H9 (cell line): ENCODE measurements at regions not wholly inside any gene's neighbourhood (a gene's known extent, or its start where the extent isn't known, plus 50 kb on each side); places are given as distances from the start of the nearest gene placed in this dataset.

Experiments used
- DNase-seq: peaks from one replicate; pipeline ENCODE4 v3.0.0-alpha.2; 2017
- H2AFZ ChIP-seq: one replicate; pipeline ENCODE4 v1.6.1; 2013; ENCODE audit warnings: mild to moderate bottlenecking, low read length, control low read depth, moderate library complexity
- H2AK5ac ChIP-seq: 2 replicates; pipeline ENCODE4 v1.6.1; 2013; ENCODE audit warnings: low read length, control low read depth, mixed read lengths; ENCODE audit not compliant: insufficient read length
- H2BK120ac ChIP-seq: one replicate; pipeline ENCODE4 v1.6.1; 2013; ENCODE audit warnings: low read depth, mild to moderate bottlenecking, low read length, control low read depth, inconsistent platforms; ENCODE audit not compliant: poor library complexity, severe bottlenecking
- H2BK12ac ChIP-seq: 2 replicates; pipeline ENCODE4 v1.6.1; 2013; ENCODE audit warnings: low read length, control low read depth, mixed read lengths, low read depth; ENCODE audit not compliant: insufficient read length
- H2BK15ac ChIP-seq: 2 replicates; pipeline ENCODE4 v1.6.1; 2013; ENCODE audit warnings: low read depth, low read length, control low read depth
- H2BK20ac ChIP-seq: one replicate; pipeline ENCODE4 v1.6.1; 2013; ENCODE audit warnings: low read depth, mild to moderate bottlenecking, low read length, control low read depth, inconsistent platforms; ENCODE audit not compliant: poor library complexity, severe bottlenecking
- H2BK5ac ChIP-seq: 2 replicates; pipeline ENCODE4 v1.6.1; 2013; ENCODE audit warnings: low read length, control low read depth, mixed read lengths; ENCODE audit not compliant: insufficient read length
- H3K14ac ChIP-seq: 2 replicates; pipeline ENCODE4 v1.6.1; 2013; ENCODE audit warnings: low read length, control low read depth; ENCODE audit not compliant: insufficient read depth
- H3K18ac ChIP-seq: 2 replicates; pipeline ENCODE4 v1.6.1; 2013; ENCODE audit warnings: low read depth, mild to moderate bottlenecking, mixed read lengths, low read length, control low read depth; ENCODE audit not compliant: insufficient read length
- H3K23ac ChIP-seq: 2 replicates; pipeline ENCODE4 v1.6.1; 2013; ENCODE audit warnings: low read length, control low read depth, mixed read lengths, low read depth; ENCODE audit not compliant: insufficient read length
- H3K23me2 ChIP-seq: 2 replicates; pipeline ENCODE4 v1.6.1; 2013; ENCODE audit warnings: low read depth, mild to moderate bottlenecking, mixed read lengths, low read length, control low read depth; ENCODE audit not compliant: insufficient read length, poor library complexity, severe bottlenecking
- H3K27ac ChIP-seq: 2 replicates; pipeline ENCODE4 v1.5.1; 2013; ENCODE audit warnings: low read length, control low read depth, mixed read lengths, low read depth; ENCODE audit not compliant: insufficient read length
- H3K27me3 ChIP-seq: 2 replicates; pipeline ENCODE4 v1.6.1; 2013; ENCODE audit warnings: low read length, control low read depth, inconsistent platforms; ENCODE audit not compliant: insufficient read depth
- H3K4ac ChIP-seq: 2 replicates; pipeline ENCODE4 v1.6.1; 2013; ENCODE audit warnings: low read depth, mild to moderate bottlenecking, control low read depth, inconsistent platforms, low read length, moderate library complexity
- H3K4me1 ChIP-seq: 2 replicates; pipeline ENCODE4 v1.6.1; 2013; ENCODE audit warnings: low read length, control low read depth, inconsistent platforms; ENCODE audit not compliant: insufficient read depth
- H3K4me2 ChIP-seq: 2 replicates; pipeline ENCODE4 v1.6.1; 2013; ENCODE audit warnings: low read length, control low read depth, mixed read lengths; ENCODE audit not compliant: insufficient read length, insufficient read depth
- H3K56ac ChIP-seq: 2 replicates; pipeline ENCODE4 v1.6.1; 2013; ENCODE audit warnings: low read depth, mild to moderate bottlenecking, mixed read lengths, low read length, control low read depth; ENCODE audit not compliant: insufficient read length
- H3K79me1 ChIP-seq: 2 replicates; pipeline ENCODE4 v1.6.1; 2013; ENCODE audit warnings: low read depth, mild to moderate bottlenecking, moderate library complexity, low read length, control low read depth, inconsistent platforms; ENCODE audit not compliant: insufficient read depth, poor library complexity, severe bottlenecking
- H3K79me2 ChIP-seq: 2 replicates; pipeline ENCODE4 v1.6.1; 2013; ENCODE audit warnings: low read length, control low read depth, inconsistent platforms; ENCODE audit not compliant: insufficient read depth
- H3K9ac ChIP-seq: 2 replicates; pipeline ENCODE4 v1.6.1; 2013; ENCODE audit warnings: low read length, control low read depth, mixed read lengths; ENCODE audit not compliant: insufficient read length; ENCODE audit errors: extremely low read depth
- H3K9me3 ChIP-seq: one replicate; pipeline ENCODE4 v1.6.1; 2013; ENCODE audit warnings: low read depth, low read length, inconsistent platforms; ENCODE audit not compliant: control insufficient read depth
- H3T11ph ChIP-seq: one replicate; pipeline ENCODE4 v1.6.1; 2013; ENCODE audit warnings: mild to moderate bottlenecking, low read length, control low read depth, inconsistent platforms
- H4K20me1 ChIP-seq: one replicate; pipeline ENCODE4 v1.6.1; 2013; ENCODE audit not compliant: control insufficient read depth, insufficient read length, insufficient read depth
- H4K5ac ChIP-seq: 2 replicates; pipeline ENCODE4 v1.6.1; 2013; ENCODE audit warnings: low read depth, mild to moderate bottlenecking, mixed read lengths, low read length, control low read depth; ENCODE audit not compliant: insufficient read length
- H4K8ac ChIP-seq: replicated peaks from 2 replicates; pipeline ENCODE4 v1.6.1; 2013; ENCODE audit warnings: low read length, control low read depth, mixed read lengths, low read depth; ENCODE audit not compliant: insufficient read length
- H4K91ac ChIP-seq: 2 replicates; pipeline ENCODE4 v1.6.1; 2013; ENCODE audit warnings: low read depth, mild to moderate bottlenecking, moderate library complexity, mixed read lengths, low read length, control low read depth; ENCODE audit not compliant: insufficient read length
- H3K27ac Mint-ChIP-seq, 3 experiments: 2 replicates in 2 of 3; 3 replicates in 1 of 3; pipeline ENCODE4 v1.8.0; 2020 to 2021; ENCODE audit warnings: mixed read lengths in 3 of 3, mild to moderate bottlenecking in 1 of 3, moderate library complexity in 1 of 3
- H3K27me3 Mint-ChIP-seq: 2 replicates; pipeline ENCODE4 v1.8.0; 2021; ENCODE audit warnings: low read depth, mild to moderate bottlenecking, moderate library complexity, mixed read lengths
- H3K36me3 Mint-ChIP-seq, 3 experiments: 2 replicates in 2 of 3; 3 replicates in 1 of 3; pipeline ENCODE4 v1.8.0; 2020 to 2021; ENCODE audit warnings: low read depth in 3 of 3, mixed read lengths in 3 of 3; ENCODE audit not compliant: insufficient read depth in 1 of 3
- H3K4me1 Mint-ChIP-seq, 2 experiments: 2 replicates each; pipeline ENCODE4 v1.8.0; 2020; ENCODE audit warnings: mixed read lengths in 2 of 2
- H3K4me3 Mint-ChIP-seq, 2 experiments: 2 replicates in 1 of 2; 3 replicates in 1 of 2; pipeline ENCODE4 v1.8.0; 2020 to 2021; ENCODE audit warnings: mild to moderate bottlenecking in 2 of 2, mixed read lengths in 2 of 2, moderate library complexity in 1 of 2
- H3K9me3 Mint-ChIP-seq, 2 experiments: 2 replicates in 1 of 2; 3 replicates in 1 of 2; pipeline ENCODE4 v1.8.0; 2020; ENCODE audit warnings: mild to moderate bottlenecking in 2 of 2, mixed read lengths in 2 of 2, moderate library complexity in 1 of 2
- CTCF ChIP-seq: fragments of 200-600 bp; sonication (generic); conservative IDR thresholded peaks from 3 replicates; pipeline ENCODE4 v1.8.0; 2021; ENCODE audit warnings: antibody characterized with exemption, mild to moderate bottlenecking
- WGBS: extraction: QIAGEN DNeasy Blood & Tissue Kit; methylation state at CpG from one replicate; pipeline ENCODE4 v1.1.7; 2013; ENCODE audit warnings: missing lambda C conversion rate, low lambda C conversion rate, mixed read lengths; ENCODE audit not compliant: insufficient read length; ENCODE audit errors: extremely low coverage; 5-methylcytosine and 5-hydroxymethylcytosine counted together

- no peaks in the 10 kb centered on the region for H3K79me2 ChIP-seq
- no peak overlapping the region for H2BK20ac ChIP-seq
- H4K5ac ChIP-seq = no peak overlapping the region
- H3K14ac ChIP-seq = no peak overlapping the region
- H3K27me3 Mint-ChIP-seq = no peaks in the 10 kb centered on the region
- no CpG with 5 or more reads among the region's 3 CpGs for WGBS
- no peak overlapping the region for H3K9ac ChIP-seq
- H3K23ac ChIP-seq = no peak overlapping the region
- H3K56ac ChIP-seq = no peak overlapping the region
- peaks cover 0 to 5% (median 0%) of the 10 kb centered on the region in 3 experiments; a peak in 2 of 7 replicates for H3K36me3 Mint-ChIP-seq
- no peak overlapping the region for H4K91ac ChIP-seq
- peaks cover 3% of the 10 kb centered on the region; the same call in 1 of the 2 replicates for H3K4me1 ChIP-seq
- no peak overlapping the region for H2BK120ac ChIP-seq
- no peak overlapping the region for H3T11ph ChIP-seq
- no peak overlapping the region for H3K27ac Mint-ChIP-seq
- H3K27ac ChIP-seq = no peak overlapping the region
- no peak overlapping the region for H3K4me2 ChIP-seq
- no peak overlapping the region for H2AFZ ChIP-seq
- no peaks in the 10 kb centered on the region for H3K27me3 ChIP-seq
- peaks cover 0 to 3% of the 10 kb centered on the region in 2 experiments; a peak in 2 of 5 replicates for H3K9me3 Mint-ChIP-seq
- no peak overlapping the region for H2BK15ac ChIP-seq
- no peak overlapping the region for H3K4ac ChIP-seq
- no peak overlapping the region for H2AK5ac ChIP-seq
- no peak overlapping the region for H3K18ac ChIP-seq
- no peaks in the 10 kb centered on the region for H4K20me1 ChIP-seq
- H3K4me3 Mint-ChIP-seq = no peak overlapping the region
- H3K4me1 Mint-ChIP-seq = peaks cover 22 to 28% of the 10 kb centered on the region in 2 experiments
- TF ChIP-seq CTCF = no peak
- no peak overlapping the region for H4K8ac ChIP-seq
- no peaks in the 10 kb centered on the region for H3K23me2 ChIP-seq
- no peaks in the 10 kb centered on the region for H3K9me3 ChIP-seq
- no peak overlapping the region for H2BK12ac ChIP-seq
- H2BK5ac ChIP-seq = no peak overlapping the region
- no peak for DNase-seq
- no peaks in the 10 kb centered on the region for H3K79me1 ChIP-seq
Measured at GRCh38 chr13:72296246-72296645, 429.2 kb upstream of the DACH1 start.
